GM12874 (cell line): ENCODE measurements at regions not wholly inside any gene's neighbourhood (a gene's known extent, or its start where the extent isn't known, plus 50 kb on each side); places are given as distances from the start of the nearest gene placed in this dataset.

ENCODE experiments used
- CTCF ChIP-seq: IDR thresholded peaks from 2 replicates; pipeline ENCODE4 v1.5.1; 2011; ENCODE audit warnings: low read depth, mild to moderate bottlenecking, control low read depth, low read length, moderate library complexity; ENCODE audit not compliant: insufficient read depth

GRCh38 chr15:94910166-94910565 is 678.8 kb downstream of the MCTP2 start:
- TF ChIP-seq CTCF = no peak

GRCh38 chr15:94912760-94913159 is 681.4 kb downstream of the MCTP2 start:
- TF ChIP-seq CTCF = no peak

- TF ChIP-seq CTCF = no peak
Measured at GRCh38 chr15:94917068-94917467, 685.7 kb downstream of the MCTP2 start.

DNA sequence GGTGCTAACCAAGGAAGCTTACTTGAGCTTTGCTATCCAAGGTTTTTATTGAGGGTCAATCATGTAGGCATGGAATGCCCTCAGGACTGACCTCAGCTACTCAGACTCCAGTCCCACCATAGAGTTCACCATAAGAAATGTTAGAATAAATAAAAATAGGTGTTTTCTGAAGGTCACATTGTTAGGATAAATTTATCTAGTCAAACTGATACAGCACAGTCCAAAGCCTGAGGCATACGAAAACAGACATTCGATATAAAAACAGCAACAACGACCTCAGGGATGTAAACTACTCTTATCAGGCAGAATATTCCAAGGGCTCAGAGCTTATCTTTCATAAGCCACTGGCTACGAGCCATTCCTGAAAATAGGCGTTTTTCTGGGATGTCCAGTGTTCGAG is 690.6 kb downstream of the MCTP2 start:
- no peak for TF ChIP-seq CTCF

GRCh38 chr15:94924057-94924456 is 692.7 kb downstream of the MCTP2 start:
- TF ChIP-seq CTCF = no peak

- TF ChIP-seq CTCF = no peak
Measured at GRCh38 chr15:94924971-94925598, 693.7 kb downstream of the MCTP2 start.

DNA sequence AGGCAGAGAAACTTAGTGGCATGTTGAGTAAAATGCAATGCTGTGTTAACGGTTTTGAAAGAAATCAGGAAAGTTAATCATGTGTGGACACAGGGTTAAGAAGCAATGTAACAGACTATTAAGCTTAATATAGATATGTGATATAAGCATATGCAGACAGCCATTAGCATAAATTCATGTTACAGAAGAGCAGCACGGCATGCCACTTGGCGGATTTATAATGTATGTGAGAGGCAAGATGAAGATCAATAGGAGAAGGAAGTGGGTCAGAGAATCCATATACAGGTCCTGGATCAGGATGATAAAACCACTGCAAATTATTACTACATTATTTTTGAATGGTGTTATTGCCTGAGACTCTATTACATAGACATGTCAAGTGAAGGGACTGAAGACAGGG is 694.3 kb downstream of the MCTP2 start:
- no peak for TF ChIP-seq CTCF
